HFFc6 (cell line): ENCODE measurements at regions not wholly inside any gene's neighbourhood (a gene's known extent, or its start where the extent isn't known, plus 50 kb on each side); places are given as distances from the start of the nearest gene placed in this dataset.
"Not testable (repeated sequence)": the region's sequence is repeated elsewhere in the genome, so short reads cannot be mapped to it uniquely, and the experiment has no call there.

Experiments
- DNase-seq: peaks from one replicate; pipeline ENCODE4 v3.0.0-alpha.2; 2018
- H3K27ac Mint-ChIP-seq: 2 replicates; pipeline ENCODE4 v1.8.0; 2020; ENCODE audit warnings: mild to moderate bottlenecking, mixed read lengths
- H3K27me3 Mint-ChIP-seq: 2 replicates; pipeline ENCODE4 v1.8.0; 2021; ENCODE audit warnings: mild to moderate bottlenecking, moderate library complexity, mixed read lengths; ENCODE audit not compliant: insufficient read depth
- H3K36me3 Mint-ChIP-seq: 2 replicates; pipeline ENCODE4 v1.8.0; 2021; ENCODE audit warnings: low read depth, mixed read lengths
- H3K4me1 Mint-ChIP-seq: 2 replicates; pipeline ENCODE4 v1.8.0; 2020; ENCODE audit warnings: low read depth, mixed read lengths
- H3K4me3 Mint-ChIP-seq: 2 replicates; pipeline ENCODE4 v1.8.0; 2020; ENCODE audit warnings: mild to moderate bottlenecking, moderate library complexity, mixed read lengths
- H3K9me3 Mint-ChIP-seq: 2 replicates; pipeline ENCODE4 v1.8.0; 2020; ENCODE audit warnings: mild to moderate bottlenecking, mixed read lengths
- TF ChIP-seq, protein P1 (sequence below): fragments of 200-600 bp; sonication (generic); IDR thresholded peaks from 2 replicates; pipeline ENCODE4 v1.5.0; 2021; ENCODE audit warnings: antibody characterized with exemption, mild to moderate bottlenecking

DNA sequence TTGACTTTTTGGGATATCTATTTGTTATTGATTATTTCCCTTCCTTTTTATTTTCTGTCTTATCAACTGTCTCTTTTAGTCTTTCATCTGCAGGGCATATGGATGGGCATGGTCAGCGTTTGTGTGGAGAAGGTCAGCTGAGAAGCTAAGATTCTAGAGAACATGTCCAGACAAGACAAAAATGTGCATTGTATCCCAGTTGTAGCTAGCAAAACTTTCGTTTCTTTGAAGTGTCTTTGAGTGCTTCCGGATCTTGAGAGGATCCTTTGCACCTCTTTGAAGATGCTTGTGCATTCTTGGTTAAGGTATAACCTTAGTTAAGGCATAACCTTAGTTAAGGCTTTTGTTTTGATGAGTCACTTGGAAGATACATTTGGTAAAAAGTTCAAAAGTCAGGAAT lies 329.9 kb upstream of the LRRC4C start:
- Mint-ChIP-seq H3K27me3 (no peaks in the 10 kb centered on the region), H3K27ac (no peak overlapping the region), H3K4me1 (no peaks in the 10 kb centered on the region), H3K4me3 (no peak overlapping the region), H3K9me3 (peaks cover 46% of the 10 kb centered on the region), H3K36me3 (peaks cover 6% of the 10 kb centered on the region; the same call in 1 of the 2 replicates)
- DNase-seq, result no peak
- TF ChIP-seq, protein P1, sequence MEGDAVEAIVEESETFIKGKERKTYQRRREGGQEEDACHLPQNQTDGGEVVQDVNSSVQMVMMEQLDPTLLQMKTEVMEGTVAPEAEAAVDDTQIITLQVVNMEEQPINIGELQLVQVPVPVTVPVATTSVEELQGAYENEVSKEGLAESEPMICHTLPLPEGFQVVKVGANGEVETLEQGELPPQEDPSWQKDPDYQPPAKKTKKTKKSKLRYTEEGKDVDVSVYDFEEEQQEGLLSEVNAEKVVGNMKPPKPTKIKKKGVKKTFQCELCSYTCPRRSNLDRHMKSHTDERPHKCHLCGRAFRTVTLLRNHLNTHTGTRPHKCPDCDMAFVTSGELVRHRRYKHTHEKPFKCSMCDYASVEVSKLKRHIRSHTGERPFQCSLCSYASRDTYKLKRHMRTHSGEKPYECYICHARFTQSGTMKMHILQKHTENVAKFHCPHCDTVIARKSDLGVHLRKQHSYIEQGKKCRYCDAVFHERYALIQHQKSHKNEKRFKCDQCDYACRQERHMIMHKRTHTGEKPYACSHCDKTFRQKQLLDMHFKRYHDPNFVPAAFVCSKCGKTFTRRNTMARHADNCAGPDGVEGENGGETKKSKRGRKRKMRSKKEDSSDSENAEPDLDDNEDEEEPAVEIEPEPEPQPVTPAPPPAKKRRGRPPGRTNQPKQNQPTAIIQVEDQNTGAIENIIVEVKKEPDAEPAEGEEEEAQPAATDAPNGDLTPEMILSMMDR, result no peak

DNA sequence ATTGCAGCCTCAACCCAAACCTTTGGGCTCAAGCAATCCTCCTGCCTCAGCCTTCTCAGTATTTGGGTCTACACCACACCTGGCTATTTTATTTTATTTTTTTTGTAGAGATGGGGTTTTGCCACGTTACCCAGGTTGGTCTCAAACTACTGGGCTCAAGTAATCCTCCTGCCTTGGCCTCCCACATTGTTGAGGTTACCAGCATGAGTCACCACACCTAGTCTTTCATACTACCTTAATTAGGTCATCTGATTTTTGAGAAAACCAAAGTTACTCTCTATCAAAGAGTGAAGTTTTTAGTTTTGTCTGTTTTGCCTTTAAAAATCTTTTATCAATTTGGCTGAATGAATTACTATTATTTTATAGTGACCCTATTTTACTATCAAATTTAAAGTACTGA lies 335.6 kb upstream of the LRRC4C start:
- TF ChIP-seq, protein P1, result no peak
- H3K27me3 Mint-ChIP-seq, result no peaks in the 10 kb centered on the region
- DNase-seq, result no peak
- no peaks in the 10 kb centered on the region for H3K4me1 Mint-ChIP-seq
- H3K4me3 Mint-ChIP-seq, result no peak overlapping the region
- H3K36me3 Mint-ChIP-seq, result no peaks in the 10 kb centered on the region
- H3K9me3 Mint-ChIP-seq, result peaks cover 26% of the 10 kb centered on the region
- no peak overlapping the region for H3K27ac Mint-ChIP-seq

DNA sequence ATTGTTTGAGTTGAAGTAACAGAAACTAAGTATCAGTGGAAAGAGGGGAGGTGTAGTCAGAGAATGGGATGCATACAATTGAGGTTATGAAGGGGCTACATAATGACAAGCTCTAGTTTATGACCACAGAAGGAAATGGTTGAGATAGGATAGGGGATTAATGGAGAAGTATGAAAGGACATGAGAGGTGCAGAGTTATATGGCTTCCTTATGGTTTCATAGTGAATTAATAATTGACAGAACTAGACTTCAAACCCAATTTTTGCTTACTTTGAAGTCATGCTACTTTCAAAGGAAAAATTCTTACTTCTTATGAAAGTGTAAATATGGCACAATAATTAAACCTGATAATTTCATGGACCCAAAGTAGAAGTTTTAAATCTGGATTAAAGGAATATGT lies 340.3 kb upstream of the LRRC4C start:
- Mint-ChIP-seq H3K27me3 (no peaks in the 10 kb centered on the region), H3K9me3 (peaks cover 22% of the 10 kb centered on the region), H3K36me3 (no peaks in the 10 kb centered on the region), H3K27ac (no peak overlapping the region), H3K4me1 (no peaks in the 10 kb centered on the region), H3K4me3 (no peak overlapping the region)
- TF ChIP-seq, protein P1, result no peak
- DNase-seq, result no peak

DNA sequence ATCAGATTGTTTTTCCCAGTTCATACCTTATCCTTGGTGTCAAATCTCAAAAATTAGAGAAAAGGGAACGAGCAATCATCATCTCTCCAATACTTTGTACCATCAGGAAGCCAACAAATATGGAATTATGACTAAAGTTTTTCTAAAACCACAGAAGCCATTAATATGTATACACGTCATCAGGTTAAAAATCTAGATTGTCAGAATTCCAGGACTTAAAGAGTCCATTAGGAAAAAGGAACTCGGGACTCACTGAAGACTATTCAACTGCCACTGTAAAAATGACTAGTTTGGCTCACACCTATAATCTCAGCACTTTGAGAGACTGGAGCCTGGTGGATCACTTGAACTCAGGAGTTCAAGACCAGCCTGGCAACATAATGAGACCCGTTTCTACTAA lies 344.4 kb upstream of the LRRC4C start:
- H3K36me3 Mint-ChIP-seq, result no peaks in the 10 kb centered on the region
- no peak overlapping the region for H3K4me3 Mint-ChIP-seq
- no peak overlapping the region for H3K27ac Mint-ChIP-seq
- H3K4me1 Mint-ChIP-seq, result no peaks in the 10 kb centered on the region
- H3K27me3 Mint-ChIP-seq, result no peaks in the 10 kb centered on the region
- TF ChIP-seq, protein P1, result no peak
- no peak for DNase-seq
- H3K9me3 Mint-ChIP-seq, result peaks cover 11% of the 10 kb centered on the region

DNA sequence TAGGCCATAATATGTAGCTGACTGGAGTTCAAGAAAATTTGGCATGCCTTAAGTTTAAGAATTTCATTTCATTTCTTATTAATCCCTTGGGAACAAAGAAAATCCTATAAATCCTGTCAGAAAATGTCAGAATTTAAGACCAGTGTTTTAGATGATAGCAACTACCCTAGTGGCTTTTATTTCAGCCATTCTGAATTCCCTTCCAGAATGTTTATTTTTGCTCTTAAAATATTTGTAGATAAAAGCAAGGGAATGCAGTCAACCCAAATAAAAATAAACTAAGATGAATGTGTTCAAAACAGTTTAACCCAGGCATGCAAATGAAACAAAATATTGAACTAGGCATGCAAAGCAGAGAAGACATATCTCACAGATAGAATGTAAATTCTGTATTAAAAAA lies 356.9 kb upstream of the LRRC4C start:
- H3K4me3 Mint-ChIP-seq, result no peak overlapping the region
- peaks cover 23% of the 10 kb centered on the region for H3K9me3 Mint-ChIP-seq
- H3K27ac Mint-ChIP-seq, result no peak overlapping the region
- peaks cover 5% of the 10 kb centered on the region; the same call in 1 of the 2 replicates for H3K36me3 Mint-ChIP-seq
- no peaks in the 10 kb centered on the region for H3K4me1 Mint-ChIP-seq
- H3K27me3 Mint-ChIP-seq, result no peaks in the 10 kb centered on the region
- TF ChIP-seq, protein P1, result no peak
- DNase-seq, result no peak

DNA sequence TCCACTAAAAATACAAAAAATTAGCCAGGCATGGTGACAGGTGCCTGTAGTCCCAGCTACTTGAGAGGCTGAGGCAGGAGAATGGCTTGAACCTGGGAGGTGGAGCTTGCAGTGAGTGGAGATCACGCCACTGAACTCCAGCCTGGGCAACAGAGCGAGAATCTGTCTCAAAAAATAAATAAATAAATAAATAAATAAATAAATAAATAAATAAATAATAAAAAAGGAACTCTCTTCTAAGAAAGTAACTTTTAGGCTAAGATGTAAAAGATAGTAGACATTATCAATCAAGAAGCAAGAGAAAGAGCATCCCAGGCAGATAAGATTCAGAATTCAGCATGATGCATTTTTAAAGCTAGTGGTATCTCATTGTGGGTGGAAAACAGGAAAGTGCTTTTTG lies 364.8 kb upstream of the LRRC4C start:
- H3K36me3 Mint-ChIP-seq, H3K4me3 Mint-ChIP-seq, H3K4me1 Mint-ChIP-seq, H3K27ac Mint-ChIP-seq, DNase-seq, H3K27me3 Mint-ChIP-seq: not testable (repeated sequence)
- peaks cover 16% of the 10 kb centered on the region for H3K9me3 Mint-ChIP-seq
